ENCODE measurements at regions not wholly inside any gene's neighbourhood (a gene's known extent, or its start where the extent isn't known, plus 50 kb on each side); places are given as distances from the start of the nearest gene placed in this dataset.

DNA sequence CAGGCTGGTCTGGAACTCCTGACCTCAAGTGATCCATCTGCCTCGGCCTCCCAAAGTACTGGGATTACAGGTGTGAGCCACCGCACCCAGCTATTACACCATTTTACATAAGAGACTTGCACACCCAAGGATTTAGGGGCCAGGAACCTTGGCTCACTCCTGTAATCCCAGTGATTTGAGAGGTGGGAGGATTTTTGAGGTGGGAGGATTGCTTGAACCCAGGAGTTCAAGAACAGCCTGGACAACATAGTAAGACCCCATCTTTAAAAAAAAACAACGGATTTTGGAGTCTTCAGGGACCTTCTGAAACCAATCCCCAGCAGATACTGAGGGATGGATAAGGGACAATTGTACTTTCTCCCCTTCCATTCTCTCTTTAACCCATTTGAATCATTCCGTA lies 55.3 kb upstream of the PIM1 start:
- ATAC-seq (ENCODE audit: low FRiP score) (no peak), DNase-seq (ENCODE audit: low spot score) (no peak)
- TF ChIP-seq, protein P1, sequence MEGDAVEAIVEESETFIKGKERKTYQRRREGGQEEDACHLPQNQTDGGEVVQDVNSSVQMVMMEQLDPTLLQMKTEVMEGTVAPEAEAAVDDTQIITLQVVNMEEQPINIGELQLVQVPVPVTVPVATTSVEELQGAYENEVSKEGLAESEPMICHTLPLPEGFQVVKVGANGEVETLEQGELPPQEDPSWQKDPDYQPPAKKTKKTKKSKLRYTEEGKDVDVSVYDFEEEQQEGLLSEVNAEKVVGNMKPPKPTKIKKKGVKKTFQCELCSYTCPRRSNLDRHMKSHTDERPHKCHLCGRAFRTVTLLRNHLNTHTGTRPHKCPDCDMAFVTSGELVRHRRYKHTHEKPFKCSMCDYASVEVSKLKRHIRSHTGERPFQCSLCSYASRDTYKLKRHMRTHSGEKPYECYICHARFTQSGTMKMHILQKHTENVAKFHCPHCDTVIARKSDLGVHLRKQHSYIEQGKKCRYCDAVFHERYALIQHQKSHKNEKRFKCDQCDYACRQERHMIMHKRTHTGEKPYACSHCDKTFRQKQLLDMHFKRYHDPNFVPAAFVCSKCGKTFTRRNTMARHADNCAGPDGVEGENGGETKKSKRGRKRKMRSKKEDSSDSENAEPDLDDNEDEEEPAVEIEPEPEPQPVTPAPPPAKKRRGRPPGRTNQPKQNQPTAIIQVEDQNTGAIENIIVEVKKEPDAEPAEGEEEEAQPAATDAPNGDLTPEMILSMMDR (IDR thresholded peaks at IDR 0.05): no peak

DNA sequence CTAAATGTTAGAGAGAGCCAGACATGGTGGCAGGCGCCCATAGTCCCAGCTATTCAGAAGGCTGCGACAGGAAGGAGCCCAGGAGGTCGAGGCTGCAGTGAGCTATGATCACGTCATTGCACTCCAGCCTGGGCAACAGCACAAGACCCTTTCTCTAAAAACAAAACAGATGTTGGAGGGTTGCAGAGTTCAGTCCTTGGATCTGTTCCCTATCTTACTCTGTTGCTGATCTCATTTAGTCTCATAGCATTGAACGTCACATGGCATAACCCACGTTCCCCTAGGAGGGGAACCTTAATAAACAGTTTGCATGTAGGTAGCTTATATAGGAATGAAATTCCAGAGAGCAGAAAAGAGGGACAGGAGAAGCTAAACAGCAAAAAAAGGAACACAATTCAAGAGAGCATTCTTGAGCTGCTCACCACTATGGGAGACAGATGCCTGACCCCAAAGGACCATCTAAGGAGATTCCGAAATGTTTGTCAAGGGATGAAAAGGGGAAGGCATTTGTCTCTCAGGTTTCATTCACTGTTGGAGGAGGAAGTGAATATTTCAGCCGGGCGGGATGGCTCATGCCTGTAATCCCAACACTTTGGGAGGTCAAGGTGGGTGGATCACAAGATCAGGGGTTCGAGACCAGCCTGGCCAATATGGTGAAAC lies 54.6 kb upstream of the PIM1 start:
- TF ChIP-seq, protein P1 (IDR thresholded peaks at IDR 0.05): no peak
- no peak for DNase-seq (ENCODE audit: low spot score)
- no peak for ATAC-seq (ENCODE audit: low FRiP score)

- DNase-seq (ENCODE audit: low spot score) (no peak), ATAC-seq (ENCODE audit: low FRiP score) (no peak)
- TF ChIP-seq, protein P1 (IDR thresholded peaks at IDR 0.05): no peak
Measured at GRCh38 chr6:37116326-37116725, 53.6 kb upstream of the PIM1 start.

DNA sequence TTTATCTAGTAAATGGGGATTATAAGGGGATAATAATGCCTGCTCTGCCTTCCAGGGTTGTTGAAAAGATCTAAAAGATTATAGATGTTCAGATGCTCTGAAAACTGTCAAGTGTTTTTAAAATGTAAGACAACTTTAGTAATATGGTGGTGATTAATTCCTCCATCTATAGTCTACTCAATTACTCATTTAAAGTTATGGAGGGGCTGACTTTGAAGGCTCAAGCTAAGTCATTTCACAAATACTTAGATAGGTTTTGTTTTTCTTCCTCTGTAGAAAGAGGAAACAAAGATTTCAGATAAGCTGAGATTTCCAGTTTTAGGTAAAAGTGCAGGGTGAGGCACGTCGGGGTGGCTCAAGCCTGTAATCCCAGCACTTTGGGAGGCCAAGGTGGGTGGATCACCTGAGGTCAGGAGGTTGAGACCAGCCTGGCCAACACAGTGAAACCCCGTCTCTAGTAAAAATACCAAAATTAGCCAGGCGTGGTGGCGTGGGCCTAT lies 50.5 kb upstream of the PIM1 start:
- ATAC-seq (ENCODE audit: low FRiP score) (no peak), DNase-seq (ENCODE audit: low spot score) (no peak)
- TF ChIP-seq, protein P1 (IDR thresholded peaks at IDR 0.05): no peak

All from omental fat pad (tissue), 3 donors.